ENCODE measurements at regions not wholly inside any gene's neighbourhood (a gene's known extent, or its start where the extent isn't known, plus 50 kb on each side); places are given as distances from the start of the nearest gene placed in this dataset.
A peak's percentile ranks its signal among the peaks of the same experiment; 100 is the strongest.

DNA sequence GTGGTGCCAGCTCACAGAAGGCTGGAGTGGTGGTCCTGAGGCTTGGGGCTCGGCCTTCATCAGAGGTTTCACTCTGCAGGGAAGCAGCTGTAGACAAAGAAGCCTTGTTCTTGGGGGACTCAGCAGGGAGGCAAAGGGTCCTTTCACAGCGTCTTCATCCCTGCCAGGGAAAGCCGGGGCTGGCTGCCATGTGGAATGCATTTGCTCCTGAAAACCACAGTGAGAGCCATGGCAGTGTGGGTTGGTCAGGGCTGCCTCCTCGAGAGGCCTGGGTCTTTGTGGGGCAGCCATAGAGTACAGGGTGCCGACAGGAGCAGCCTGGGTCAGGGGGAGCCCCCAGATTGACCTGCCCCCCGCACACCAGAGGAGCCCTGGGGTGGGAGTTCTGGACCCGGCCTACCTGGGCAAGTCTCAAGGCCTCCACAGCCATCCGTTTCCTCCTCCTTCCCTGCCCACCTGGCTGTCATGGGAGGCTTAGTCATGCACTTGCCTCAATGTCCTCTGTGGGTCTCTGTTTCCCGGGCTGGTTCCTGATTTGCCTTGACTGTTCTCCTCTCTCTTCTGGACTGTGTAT is 144.0 kb downstream of the CDC5L start:
- DNase-seq: no peak

DNA sequence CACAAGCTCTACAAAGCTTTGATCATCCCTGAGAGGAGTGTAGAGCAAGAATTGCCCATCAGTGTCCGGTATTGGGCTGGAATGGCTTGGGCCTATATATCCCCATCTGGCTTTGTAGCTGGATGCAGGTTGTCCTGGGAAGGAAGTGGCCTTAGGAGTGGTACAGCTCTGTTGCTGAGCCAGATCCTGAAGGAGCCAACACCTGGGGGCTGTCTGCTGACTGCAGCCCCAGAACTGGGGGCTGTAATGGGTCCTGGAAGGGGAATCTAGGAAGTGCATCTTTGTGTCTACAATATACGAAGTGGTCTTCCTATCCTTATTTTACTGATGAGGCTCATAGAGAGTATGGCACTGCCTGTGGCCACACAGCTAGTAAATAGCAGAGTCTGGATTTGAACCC is 145.9 kb downstream of the CDC5L start:
- DNase-seq: no peak

DNA sequence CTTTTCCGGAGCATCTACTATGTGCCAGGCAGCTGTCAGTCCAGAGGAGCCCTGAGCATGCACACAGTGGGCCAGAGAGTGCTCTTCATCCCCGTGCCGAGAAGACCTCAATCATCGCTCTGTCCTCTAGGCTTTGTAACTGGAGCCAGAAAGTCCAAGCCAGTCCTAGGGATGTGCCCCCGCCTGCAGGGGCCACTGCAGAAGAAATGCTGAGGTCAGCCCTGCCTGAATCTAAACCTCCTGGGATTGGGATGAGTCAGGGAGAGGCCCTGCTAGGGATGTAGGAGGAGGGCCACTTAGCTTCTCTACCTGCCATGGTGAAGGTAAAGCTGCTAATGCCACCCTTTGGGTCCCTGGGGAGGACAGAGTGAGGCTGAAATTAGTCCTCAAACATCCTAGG is 146.8 kb downstream of the CDC5L start:
- no peak for DNase-seq

GRCh38 chr6:44535446-44535845 is 147.9 kb downstream of the CDC5L start:
- no peak for DNase-seq

DNA sequence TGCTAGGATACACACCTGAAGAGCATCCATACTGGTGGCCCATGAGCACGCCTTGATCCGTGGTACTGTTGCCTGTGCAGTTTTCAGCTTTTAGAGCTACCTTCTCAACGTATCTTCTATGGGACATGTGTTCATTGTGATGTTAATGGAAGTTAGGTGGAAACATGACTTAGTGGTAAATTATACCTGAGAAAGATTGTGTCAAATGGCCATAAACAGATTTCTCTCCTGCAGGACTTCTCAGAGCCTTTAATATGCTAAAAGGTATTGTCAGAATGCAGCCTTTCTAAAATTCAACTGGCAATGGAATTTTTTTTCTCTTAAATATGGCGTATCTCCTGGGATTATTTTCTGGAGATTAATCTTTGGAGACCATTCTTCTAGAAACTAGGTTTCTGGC is 148.5 kb downstream of the CDC5L start:
- no peak for DNase-seq

GRCh38 chr6:44537306-44538049 is 150.0 kb downstream of the CDC5L start:
- no peak for DNase-seq

- DNase-seq: no peak
Observed at GRCh38 chr6:44538131-44538806, 150.8 kb downstream of the CDC5L start.

DNA sequence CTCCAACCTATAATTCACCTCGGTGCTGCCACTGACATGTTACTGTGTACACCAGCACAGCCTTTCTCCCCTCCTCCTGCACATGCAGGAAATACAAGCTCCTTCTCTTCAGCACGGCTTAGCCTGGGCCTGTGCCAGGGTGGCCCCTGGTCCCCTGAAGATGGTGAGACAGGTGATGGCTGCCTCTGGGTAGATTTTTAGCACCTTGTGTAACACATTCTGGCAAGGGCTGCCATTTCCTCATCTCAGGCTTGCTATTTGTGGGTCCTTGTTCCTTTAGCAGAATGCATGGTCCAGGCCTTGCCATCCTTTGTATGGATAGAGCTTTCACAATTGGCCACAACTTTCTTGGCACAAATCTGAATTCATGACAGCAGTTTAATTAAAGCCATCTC is 151.3 kb downstream of the CDC5L start:
- DNase-seq: no peak

GRCh38 chr6:44539701-44540355 is 152.3 kb downstream of the CDC5L start:
- no peak for DNase-seq

DNA sequence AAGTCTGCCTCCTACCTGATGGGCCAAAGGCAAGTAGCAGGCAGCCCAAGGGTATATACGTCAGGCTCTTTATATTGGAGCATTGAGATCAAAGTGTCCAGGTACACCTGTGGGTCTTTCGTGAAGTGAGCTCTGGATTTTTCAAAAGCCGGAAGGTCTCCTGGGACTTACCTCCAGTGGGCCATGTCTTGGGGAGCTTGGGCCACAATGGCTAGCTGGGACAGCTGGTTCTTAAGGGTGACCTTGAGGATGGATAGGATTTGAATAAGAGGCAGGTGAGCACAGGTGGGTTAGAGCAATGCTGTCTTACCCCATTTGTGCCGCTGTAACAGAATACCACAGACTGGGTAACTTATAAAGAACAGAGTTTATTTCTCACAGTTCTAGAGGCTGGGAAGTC is 153.4 kb downstream of the CDC5L start:
- DNase-seq: no peak

DNA sequence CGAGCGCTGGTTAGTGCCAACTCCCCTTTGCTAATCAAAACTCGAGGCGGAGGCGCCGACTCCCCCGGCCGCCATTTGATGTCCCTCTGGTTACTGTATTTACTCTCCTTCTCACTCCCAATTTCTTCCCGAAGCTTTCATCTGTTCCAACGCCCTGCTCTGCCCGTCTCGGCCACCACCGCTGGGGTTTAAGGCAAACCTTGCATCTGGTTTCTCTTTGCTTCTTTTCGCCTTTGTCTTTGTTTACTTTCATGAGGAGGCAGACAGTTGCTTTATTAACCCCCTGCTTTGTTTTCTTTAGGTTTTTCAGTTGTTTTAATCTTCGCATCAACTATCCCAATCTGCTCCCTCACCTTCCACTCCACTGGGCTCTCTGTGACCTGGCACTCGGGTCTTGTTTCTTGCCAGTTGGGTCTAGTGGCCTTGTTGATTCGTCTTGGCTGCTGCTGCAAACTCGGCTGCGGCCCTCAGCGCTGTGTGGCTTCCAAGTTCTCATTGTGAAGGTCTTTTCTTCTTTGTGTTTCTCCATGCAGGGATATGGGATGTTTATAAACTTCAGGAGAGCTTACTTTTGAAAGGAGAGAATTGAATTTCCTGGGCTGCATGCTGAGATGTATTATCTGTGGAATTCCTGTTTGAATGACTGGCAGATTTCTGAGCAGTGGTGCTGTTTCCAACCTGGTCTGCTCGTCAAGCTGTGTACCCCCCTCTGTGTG is 155.1 kb downstream of the CDC5L start:
- no peak for DNase-seq

GRCh38 chr6:44543664-44544063 is 156.2 kb downstream of the CDC5L start:
- DNase-seq: no peak

DNA sequence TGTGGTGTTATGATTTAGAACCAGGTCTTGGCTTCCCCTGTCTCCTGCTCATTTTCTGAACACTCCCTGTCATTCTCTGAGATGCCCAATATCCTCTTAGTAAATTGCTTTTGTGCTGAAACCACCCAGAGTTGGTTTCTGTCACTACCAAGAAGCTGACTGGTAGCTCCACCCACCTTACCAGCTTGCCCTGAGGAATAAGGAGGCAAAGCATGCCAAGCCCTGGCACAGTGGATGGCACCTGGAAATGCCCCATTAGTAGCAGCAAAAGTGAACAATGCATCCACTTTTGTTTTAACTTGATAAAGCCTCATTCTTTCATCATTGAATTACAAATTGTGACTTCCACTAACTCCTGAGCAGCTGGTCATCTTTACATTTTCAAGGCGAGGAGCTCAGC is 157.7 kb downstream of the CDC5L start:
- no peak for DNase-seq

- no peak for DNase-seq
Observed at GRCh38 chr6:44548319-44548718, 160.8 kb downstream of the CDC5L start.

- no peak for DNase-seq
Observed at GRCh38 chr6:44549516-44549915, 162.0 kb downstream of the CDC5L start.

GRCh38 chr6:44554194-44554593 is 166.7 kb downstream of the CDC5L start:
- DNase-seq: no peak

GRCh38 chr6:44554861-44555260 is 167.4 kb downstream of the CDC5L start:
- no peak for DNase-seq

- no peak for DNase-seq
Observed at GRCh38 chr6:44556046-44556445, 168.5 kb downstream of the CDC5L start.

GRCh38 chr6:44558024-44558831 is 170.7 kb downstream of the CDC5L start:
- DNase-seq: peak; percentile 75

DNA sequence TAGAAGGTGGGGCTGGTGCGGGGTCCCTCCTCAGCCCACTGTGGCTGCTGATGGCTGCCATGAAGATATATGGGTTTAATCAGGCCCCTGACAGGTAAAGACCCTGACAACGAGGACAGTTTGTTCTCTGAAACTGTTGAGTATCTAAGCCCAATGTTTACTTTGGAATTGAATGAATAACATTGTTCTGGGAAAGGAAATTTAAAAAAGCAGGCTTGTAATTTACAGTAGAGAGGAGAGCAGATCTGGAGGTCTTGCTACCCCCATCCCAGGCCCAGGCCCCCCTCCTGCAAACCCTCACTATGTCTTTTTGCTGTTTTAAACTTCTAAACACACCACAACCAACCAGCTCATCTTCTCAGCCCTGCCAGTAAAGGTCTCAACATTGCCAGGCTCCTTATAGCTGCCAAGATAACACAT is 171.3 kb downstream of the CDC5L start:
- DNase-seq: no peak

DNA sequence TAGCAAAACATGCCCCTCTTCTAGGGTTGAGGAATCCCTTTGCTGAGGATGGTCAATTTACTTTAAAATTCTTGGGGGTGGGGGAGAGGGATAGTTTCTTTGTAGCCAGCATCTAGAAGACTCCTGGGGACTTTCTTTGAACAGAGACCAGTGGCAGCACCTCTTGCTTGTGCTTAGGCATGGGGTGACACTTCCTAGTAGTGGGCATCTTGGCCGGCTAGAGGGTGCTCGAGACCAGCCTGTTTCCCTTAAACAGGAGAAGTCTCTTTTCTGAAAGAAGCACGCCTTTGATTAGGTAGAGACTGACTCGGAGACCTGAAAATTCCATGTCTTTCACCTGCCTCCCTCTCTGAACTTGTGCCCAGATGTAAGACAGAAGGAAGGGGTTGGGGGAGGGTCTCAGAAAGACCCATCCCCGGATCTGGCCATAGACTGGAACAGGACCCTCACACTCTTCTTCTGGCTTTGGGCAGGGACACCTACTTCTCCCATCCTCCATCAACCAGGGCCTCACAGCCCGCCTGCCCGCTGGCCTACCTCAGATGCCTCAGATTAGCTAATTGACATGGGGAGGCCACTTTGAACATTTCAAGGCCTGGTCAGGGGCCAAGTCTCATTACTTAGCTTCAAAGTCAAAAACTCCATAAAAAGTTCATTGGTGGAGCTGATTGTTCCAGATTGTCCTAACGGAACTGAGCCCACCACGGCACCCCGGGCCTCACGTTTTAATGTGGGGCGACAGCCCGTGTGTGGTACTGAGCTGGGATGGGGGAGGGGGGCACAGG is 172.2 kb downstream of the CDC5L start:
- DNase-seq: peak; percentile 34

All from right kidney (tissue), 1 donor.